ENCODE measurements at regions not wholly inside any gene's neighbourhood (a gene's known extent, or its start where the extent isn't known, plus 50 kb on each side); places are given as distances from the start of the nearest gene placed in this dataset.

- no peak for DNase-seq (ENCODE audit: extremely low read depth, insufficient read length)
- TF ChIP-seq, protein P1, sequence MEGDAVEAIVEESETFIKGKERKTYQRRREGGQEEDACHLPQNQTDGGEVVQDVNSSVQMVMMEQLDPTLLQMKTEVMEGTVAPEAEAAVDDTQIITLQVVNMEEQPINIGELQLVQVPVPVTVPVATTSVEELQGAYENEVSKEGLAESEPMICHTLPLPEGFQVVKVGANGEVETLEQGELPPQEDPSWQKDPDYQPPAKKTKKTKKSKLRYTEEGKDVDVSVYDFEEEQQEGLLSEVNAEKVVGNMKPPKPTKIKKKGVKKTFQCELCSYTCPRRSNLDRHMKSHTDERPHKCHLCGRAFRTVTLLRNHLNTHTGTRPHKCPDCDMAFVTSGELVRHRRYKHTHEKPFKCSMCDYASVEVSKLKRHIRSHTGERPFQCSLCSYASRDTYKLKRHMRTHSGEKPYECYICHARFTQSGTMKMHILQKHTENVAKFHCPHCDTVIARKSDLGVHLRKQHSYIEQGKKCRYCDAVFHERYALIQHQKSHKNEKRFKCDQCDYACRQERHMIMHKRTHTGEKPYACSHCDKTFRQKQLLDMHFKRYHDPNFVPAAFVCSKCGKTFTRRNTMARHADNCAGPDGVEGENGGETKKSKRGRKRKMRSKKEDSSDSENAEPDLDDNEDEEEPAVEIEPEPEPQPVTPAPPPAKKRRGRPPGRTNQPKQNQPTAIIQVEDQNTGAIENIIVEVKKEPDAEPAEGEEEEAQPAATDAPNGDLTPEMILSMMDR (IDR thresholded peaks at IDR 0.05; ENCODE audit: insufficient read depth, low read length, poor library complexity, severe bottlenecking) = no peak
- Histone ChIP-seq H3K27me3 (replicated peaks; ENCODE audit: control insufficient read depth, insufficient read depth, low read length) (no peaks in the 10 kb centered on the region), H3K4me3 (replicated peaks; ENCODE audit: low read depth, low read length) (no peak overlapping the region), H3K36me3 (ENCODE audit: control insufficient read depth, insufficient read depth, low read length) (no peaks in the 10 kb centered on the region)
Measured at GRCh38 chr6:6772751-6773150, 184.2 kb downstream of the LY86 start.

DNA sequence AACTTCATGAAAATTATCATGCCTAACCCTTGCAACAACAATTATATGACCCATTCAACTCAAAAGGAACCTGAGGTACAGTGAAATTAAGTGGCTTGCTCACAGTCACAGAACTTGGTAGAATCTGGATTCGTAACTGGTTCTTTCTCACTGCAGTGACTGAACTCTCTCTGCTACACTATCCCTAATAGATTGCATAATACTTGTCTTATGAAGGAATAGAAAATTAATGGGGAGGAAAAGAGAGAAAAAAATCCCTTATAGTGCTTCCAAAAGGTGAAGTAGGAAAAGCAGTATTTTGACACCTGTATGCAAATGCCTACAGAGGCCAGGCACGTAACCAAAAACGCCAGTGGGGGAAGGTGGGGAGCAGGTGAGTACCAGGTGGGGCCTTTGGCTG lies 186.6 kb downstream of the LY86 start:
- Histone ChIP-seq H3K36me3 (ENCODE audit: control insufficient read depth, insufficient read depth, low read length) (no peaks in the 10 kb centered on the region), H3K27me3 (replicated peaks; ENCODE audit: control insufficient read depth, insufficient read depth, low read length) (no peaks in the 10 kb centered on the region), H3K4me3 (replicated peaks; ENCODE audit: low read depth, low read length) (no peak overlapping the region)
- TF ChIP-seq, protein P1 (IDR thresholded peaks at IDR 0.05; ENCODE audit: insufficient read depth, low read length, poor library complexity, severe bottlenecking) = no peak
- no peak for DNase-seq (ENCODE audit: extremely low read depth, insufficient read length)

- TF ChIP-seq, protein P1 (IDR thresholded peaks at IDR 0.05; ENCODE audit: insufficient read depth, low read length, poor library complexity, severe bottlenecking) = no peak
- H3K36me3 ChIP-seq (ENCODE audit: control insufficient read depth, insufficient read depth, low read length) = no peaks in the 10 kb centered on the region
- DNase-seq (ENCODE audit: extremely low read depth, insufficient read length) = no peak
- no peak overlapping the region for H3K4me3 ChIP-seq (replicated peaks; ENCODE audit: low read depth, low read length)
- no peaks in the 10 kb centered on the region for H3K27me3 ChIP-seq (replicated peaks; ENCODE audit: control insufficient read depth, insufficient read depth, low read length)
Measured at GRCh38 chr6:6780231-6780630, 191.7 kb downstream of the LY86 start.

DNA sequence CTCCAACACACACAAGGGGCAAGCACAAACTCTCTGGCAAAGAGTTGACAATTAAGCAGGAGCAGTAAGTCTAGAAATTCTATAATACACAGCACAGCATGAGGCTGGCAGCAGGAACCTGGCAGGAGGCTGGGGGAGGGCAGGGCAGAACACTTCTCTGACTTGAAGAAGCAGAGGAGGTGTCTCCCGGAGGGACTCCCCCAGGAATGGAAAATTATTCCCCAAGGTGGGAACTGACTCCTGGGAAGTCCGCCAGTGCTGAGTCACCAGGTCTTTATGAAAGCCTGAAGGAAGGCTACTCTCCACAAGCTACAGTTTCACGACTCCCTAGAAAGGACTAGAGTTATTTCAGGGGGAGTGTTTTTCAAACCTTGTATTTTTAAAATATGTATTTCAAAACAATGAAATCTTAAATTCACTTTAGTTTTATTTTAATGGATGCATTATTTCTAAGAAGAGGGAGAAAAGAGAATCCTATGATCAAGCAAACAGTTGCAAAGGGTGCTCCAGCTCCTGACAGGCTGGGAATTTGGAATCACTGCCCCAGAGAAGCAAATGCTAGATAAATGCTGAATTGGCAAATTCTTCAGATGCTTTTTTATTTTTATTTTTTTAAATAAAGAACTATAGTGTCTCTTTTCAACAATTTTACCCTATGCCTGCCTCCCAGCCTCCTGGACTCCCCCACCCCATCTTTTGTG lies 192.8 kb downstream of the LY86 start:
- Histone ChIP-seq H3K27me3 (replicated peaks; ENCODE audit: control insufficient read depth, insufficient read depth, low read length) (no peaks in the 10 kb centered on the region), H3K4me3 (replicated peaks; ENCODE audit: low read depth, low read length) (no peak overlapping the region), H3K36me3 (ENCODE audit: control insufficient read depth, insufficient read depth, low read length) (no peaks in the 10 kb centered on the region)
- TF ChIP-seq, protein P1 (IDR thresholded peaks at IDR 0.05; ENCODE audit: insufficient read depth, low read length, poor library complexity, severe bottlenecking) = no peak
- no peak for DNase-seq (ENCODE audit: extremely low read depth, insufficient read length)

- Histone ChIP-seq H3K27me3 (replicated peaks; ENCODE audit: control insufficient read depth, insufficient read depth, low read length) (no peaks in the 10 kb centered on the region), H3K4me3 (replicated peaks; ENCODE audit: low read depth, low read length) (no peak overlapping the region), H3K36me3 (ENCODE audit: control insufficient read depth, insufficient read depth, low read length) (no peaks in the 10 kb centered on the region)
- TF ChIP-seq, protein P1 (IDR thresholded peaks at IDR 0.05; ENCODE audit: insufficient read depth, low read length, poor library complexity, severe bottlenecking) = no peak
- DNase-seq (ENCODE audit: extremely low read depth, insufficient read length) = no peak
Measured at GRCh38 chr6:6781873-6782227, 193.3 kb downstream of the LY86 start.

- no peaks in the 10 kb centered on the region for H3K36me3 ChIP-seq (ENCODE audit: control insufficient read depth, insufficient read depth, low read length)
- no peak for DNase-seq (ENCODE audit: extremely low read depth, insufficient read length)
- no peaks in the 10 kb centered on the region for H3K27me3 ChIP-seq (replicated peaks; ENCODE audit: control insufficient read depth, insufficient read depth, low read length)
- TF ChIP-seq, protein P1 (IDR thresholded peaks at IDR 0.05; ENCODE audit: insufficient read depth, low read length, poor library complexity, severe bottlenecking) = no peak
- no peak overlapping the region for H3K4me3 ChIP-seq (replicated peaks; ENCODE audit: low read depth, low read length)
Measured at GRCh38 chr6:6783721-6784120, 195.2 kb downstream of the LY86 start.
